H9 (cell line): ENCODE measurements at regions not wholly inside any gene's neighbourhood (a gene's known extent, or its start where the extent isn't known, plus 50 kb on each side); places are given as distances from the start of the nearest gene placed in this dataset.

Experiments used
- DNase-seq: peaks from one replicate; pipeline ENCODE4 v3.0.0-alpha.2; 2017
- H2AFZ ChIP-seq: one replicate; pipeline ENCODE4 v1.6.1; 2013; ENCODE audit warnings: mild to moderate bottlenecking, low read length, control low read depth, moderate library complexity
- H2AK5ac ChIP-seq: 2 replicates; pipeline ENCODE4 v1.6.1; 2013; ENCODE audit warnings: low read length, control low read depth, mixed read lengths; ENCODE audit not compliant: insufficient read length
- H2BK120ac ChIP-seq: one replicate; pipeline ENCODE4 v1.6.1; 2013; ENCODE audit warnings: low read depth, mild to moderate bottlenecking, low read length, control low read depth, inconsistent platforms; ENCODE audit not compliant: poor library complexity, severe bottlenecking
- H2BK12ac ChIP-seq: 2 replicates; pipeline ENCODE4 v1.6.1; 2013; ENCODE audit warnings: low read length, control low read depth, mixed read lengths, low read depth; ENCODE audit not compliant: insufficient read length
- H2BK15ac ChIP-seq: 2 replicates; pipeline ENCODE4 v1.6.1; 2013; ENCODE audit warnings: low read depth, low read length, control low read depth
- H2BK20ac ChIP-seq: one replicate; pipeline ENCODE4 v1.6.1; 2013; ENCODE audit warnings: low read depth, mild to moderate bottlenecking, low read length, control low read depth, inconsistent platforms; ENCODE audit not compliant: poor library complexity, severe bottlenecking
- H2BK5ac ChIP-seq: 2 replicates; pipeline ENCODE4 v1.6.1; 2013; ENCODE audit warnings: low read length, control low read depth, mixed read lengths; ENCODE audit not compliant: insufficient read length
- H3K14ac ChIP-seq: 2 replicates; pipeline ENCODE4 v1.6.1; 2013; ENCODE audit warnings: low read length, control low read depth; ENCODE audit not compliant: insufficient read depth
- H3K18ac ChIP-seq: 2 replicates; pipeline ENCODE4 v1.6.1; 2013; ENCODE audit warnings: low read depth, mild to moderate bottlenecking, mixed read lengths, low read length, control low read depth; ENCODE audit not compliant: insufficient read length
- H3K23ac ChIP-seq: 2 replicates; pipeline ENCODE4 v1.6.1; 2013; ENCODE audit warnings: low read length, control low read depth, mixed read lengths, low read depth; ENCODE audit not compliant: insufficient read length
- H3K23me2 ChIP-seq: 2 replicates; pipeline ENCODE4 v1.6.1; 2013; ENCODE audit warnings: low read depth, mild to moderate bottlenecking, mixed read lengths, low read length, control low read depth; ENCODE audit not compliant: insufficient read length, poor library complexity, severe bottlenecking
- H3K27ac ChIP-seq: 2 replicates; pipeline ENCODE4 v1.5.1; 2013; ENCODE audit warnings: low read length, control low read depth, mixed read lengths, low read depth; ENCODE audit not compliant: insufficient read length
- H3K27me3 ChIP-seq: 2 replicates; pipeline ENCODE4 v1.6.1; 2013; ENCODE audit warnings: low read length, control low read depth, inconsistent platforms; ENCODE audit not compliant: insufficient read depth
- H3K4ac ChIP-seq: 2 replicates; pipeline ENCODE4 v1.6.1; 2013; ENCODE audit warnings: low read depth, mild to moderate bottlenecking, control low read depth, inconsistent platforms, low read length, moderate library complexity
- H3K4me1 ChIP-seq: 2 replicates; pipeline ENCODE4 v1.6.1; 2013; ENCODE audit warnings: low read length, control low read depth, inconsistent platforms; ENCODE audit not compliant: insufficient read depth
- H3K4me2 ChIP-seq: 2 replicates; pipeline ENCODE4 v1.6.1; 2013; ENCODE audit warnings: low read length, control low read depth, mixed read lengths; ENCODE audit not compliant: insufficient read length, insufficient read depth
- H3K56ac ChIP-seq: 2 replicates; pipeline ENCODE4 v1.6.1; 2013; ENCODE audit warnings: low read depth, mild to moderate bottlenecking, mixed read lengths, low read length, control low read depth; ENCODE audit not compliant: insufficient read length
- H3K79me1 ChIP-seq: 2 replicates; pipeline ENCODE4 v1.6.1; 2013; ENCODE audit warnings: low read depth, mild to moderate bottlenecking, moderate library complexity, low read length, control low read depth, inconsistent platforms; ENCODE audit not compliant: insufficient read depth, poor library complexity, severe bottlenecking
- H3K79me2 ChIP-seq: 2 replicates; pipeline ENCODE4 v1.6.1; 2013; ENCODE audit warnings: low read length, control low read depth, inconsistent platforms; ENCODE audit not compliant: insufficient read depth
- H3K9ac ChIP-seq: 2 replicates; pipeline ENCODE4 v1.6.1; 2013; ENCODE audit warnings: low read length, control low read depth, mixed read lengths; ENCODE audit not compliant: insufficient read length; ENCODE audit errors: extremely low read depth
- H3K9me3 ChIP-seq: one replicate; pipeline ENCODE4 v1.6.1; 2013; ENCODE audit warnings: low read depth, low read length, inconsistent platforms; ENCODE audit not compliant: control insufficient read depth
- H3T11ph ChIP-seq: one replicate; pipeline ENCODE4 v1.6.1; 2013; ENCODE audit warnings: mild to moderate bottlenecking, low read length, control low read depth, inconsistent platforms
- H4K20me1 ChIP-seq: one replicate; pipeline ENCODE4 v1.6.1; 2013; ENCODE audit not compliant: control insufficient read depth, insufficient read length, insufficient read depth
- H4K5ac ChIP-seq: 2 replicates; pipeline ENCODE4 v1.6.1; 2013; ENCODE audit warnings: low read depth, mild to moderate bottlenecking, mixed read lengths, low read length, control low read depth; ENCODE audit not compliant: insufficient read length
- H4K8ac ChIP-seq: replicated peaks from 2 replicates; pipeline ENCODE4 v1.6.1; 2013; ENCODE audit warnings: low read length, control low read depth, mixed read lengths, low read depth; ENCODE audit not compliant: insufficient read length
- H4K91ac ChIP-seq: 2 replicates; pipeline ENCODE4 v1.6.1; 2013; ENCODE audit warnings: low read depth, mild to moderate bottlenecking, moderate library complexity, mixed read lengths, low read length, control low read depth; ENCODE audit not compliant: insufficient read length
- H3K27ac Mint-ChIP-seq, 3 experiments: 2 replicates in 2 of 3; 3 replicates in 1 of 3; pipeline ENCODE4 v1.8.0; 2020 to 2021; ENCODE audit warnings: mixed read lengths in 3 of 3, mild to moderate bottlenecking in 1 of 3, moderate library complexity in 1 of 3
- H3K27me3 Mint-ChIP-seq: 2 replicates; pipeline ENCODE4 v1.8.0; 2021; ENCODE audit warnings: low read depth, mild to moderate bottlenecking, moderate library complexity, mixed read lengths
- H3K36me3 Mint-ChIP-seq, 3 experiments: 2 replicates in 2 of 3; 3 replicates in 1 of 3; pipeline ENCODE4 v1.8.0; 2020 to 2021; ENCODE audit warnings: low read depth in 3 of 3, mixed read lengths in 3 of 3; ENCODE audit not compliant: insufficient read depth in 1 of 3
- H3K4me1 Mint-ChIP-seq, 2 experiments: 2 replicates each; pipeline ENCODE4 v1.8.0; 2020; ENCODE audit warnings: mixed read lengths in 2 of 2
- H3K4me3 Mint-ChIP-seq, 2 experiments: 2 replicates in 1 of 2; 3 replicates in 1 of 2; pipeline ENCODE4 v1.8.0; 2020 to 2021; ENCODE audit warnings: mild to moderate bottlenecking in 2 of 2, mixed read lengths in 2 of 2, moderate library complexity in 1 of 2
- H3K9me3 Mint-ChIP-seq, 2 experiments: 2 replicates in 1 of 2; 3 replicates in 1 of 2; pipeline ENCODE4 v1.8.0; 2020; ENCODE audit warnings: mild to moderate bottlenecking in 2 of 2, mixed read lengths in 2 of 2, moderate library complexity in 1 of 2
- WGBS: extraction: QIAGEN DNeasy Blood & Tissue Kit; methylation state at CpG from one replicate; pipeline ENCODE4 v1.1.7; 2013; ENCODE audit warnings: missing lambda C conversion rate, low lambda C conversion rate, mixed read lengths; ENCODE audit not compliant: insufficient read length; ENCODE audit errors: extremely low coverage; 5-methylcytosine and 5-hydroxymethylcytosine counted together
- TF ChIP-seq, protein P1 (sequence below): fragments of 200-600 bp; sonication (generic); conservative IDR thresholded peaks from 3 replicates; pipeline ENCODE4 v1.8.0; 2021; ENCODE audit warnings: antibody characterized with exemption, mild to moderate bottlenecking

DNA sequence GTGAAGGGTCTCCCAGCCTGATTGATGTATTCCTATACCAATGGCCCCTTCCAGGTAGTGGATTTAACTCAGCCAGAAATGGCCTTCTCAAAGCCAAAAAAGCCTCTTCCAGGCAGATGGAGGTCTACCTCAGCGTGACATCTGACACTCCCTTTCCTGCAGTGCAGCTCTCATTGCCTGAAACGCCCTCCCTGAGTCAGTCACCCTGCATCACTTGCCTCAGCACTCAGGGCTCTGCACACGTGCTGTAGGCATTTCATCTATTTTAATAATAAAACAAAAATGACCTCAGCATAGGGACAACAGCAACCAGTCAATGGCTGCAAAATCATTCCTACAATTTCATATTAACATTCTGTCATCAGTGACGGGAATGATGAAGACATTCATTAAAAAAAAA, 64.4 kb upstream of the GJA5 start:
- no peaks in the 10 kb centered on the region for H3K79me2 ChIP-seq
- no CpG with 5 or more reads among the region's 4 CpGs for WGBS

More for the DNA sequence above, 64.4 kb upstream of the GJA5 start:
- Mint-ChIP-seq H3K27me3 (peaks cover 2% of the 10 kb centered on the region; the same call in 1 of the 2 replicates), H3K4me3 (no peak overlapping the region), H3K36me3 (peaks cover 2 to 9% (median 8%) of the 10 kb centered on the region in 3 experiments; a peak in 4 of 7 replicates), H3K9me3 (peaks cover 3 to 14% of the 10 kb centered on the region in 2 experiments; a peak in 4 of 5 replicates), H3K27ac (no peak overlapping the region), H3K4me1 (0 out of 4 replicates have a peak, but pooled peaks cover 0 to 4% of the 10 kb centered on the region in 2 experiments)
- Histone ChIP-seq H3K4me1 (0 out of 2 replicates have a peak, but pooled peaks cover 2% of the 10 kb centered on the region), H3K79me1 (no peaks in the 10 kb centered on the region), H3K23me2 (no peaks in the 10 kb centered on the region), H3K9me3 (no peaks in the 10 kb centered on the region), H3K27ac (no peak overlapping the region), H3K9ac (no peak overlapping the region), H2AFZ (no peak overlapping the region), H2BK12ac (no peak overlapping the region), H4K91ac (no peak overlapping the region), H3K4me2 (no peak overlapping the region), H3K23ac (no peak overlapping the region), H2BK20ac (no peak overlapping the region), H2BK5ac (no peak overlapping the region), H2BK120ac (no peak overlapping the region), H3K14ac (no peak overlapping the region), H3K18ac (no peak overlapping the region), H4K20me1 (no peaks in the 10 kb centered on the region), H3T11ph (no peak overlapping the region), H2AK5ac (no peak overlapping the region), H3K27me3 (peaks cover 1% of the 10 kb centered on the region; the same call in 1 of the 2 replicates), H3K56ac (no peak overlapping the region), H4K8ac (no peak overlapping the region), H4K5ac (no peak overlapping the region), H3K4ac (no peak overlapping the region), H2BK15ac (no peak overlapping the region)
- TF ChIP-seq, protein P1, sequence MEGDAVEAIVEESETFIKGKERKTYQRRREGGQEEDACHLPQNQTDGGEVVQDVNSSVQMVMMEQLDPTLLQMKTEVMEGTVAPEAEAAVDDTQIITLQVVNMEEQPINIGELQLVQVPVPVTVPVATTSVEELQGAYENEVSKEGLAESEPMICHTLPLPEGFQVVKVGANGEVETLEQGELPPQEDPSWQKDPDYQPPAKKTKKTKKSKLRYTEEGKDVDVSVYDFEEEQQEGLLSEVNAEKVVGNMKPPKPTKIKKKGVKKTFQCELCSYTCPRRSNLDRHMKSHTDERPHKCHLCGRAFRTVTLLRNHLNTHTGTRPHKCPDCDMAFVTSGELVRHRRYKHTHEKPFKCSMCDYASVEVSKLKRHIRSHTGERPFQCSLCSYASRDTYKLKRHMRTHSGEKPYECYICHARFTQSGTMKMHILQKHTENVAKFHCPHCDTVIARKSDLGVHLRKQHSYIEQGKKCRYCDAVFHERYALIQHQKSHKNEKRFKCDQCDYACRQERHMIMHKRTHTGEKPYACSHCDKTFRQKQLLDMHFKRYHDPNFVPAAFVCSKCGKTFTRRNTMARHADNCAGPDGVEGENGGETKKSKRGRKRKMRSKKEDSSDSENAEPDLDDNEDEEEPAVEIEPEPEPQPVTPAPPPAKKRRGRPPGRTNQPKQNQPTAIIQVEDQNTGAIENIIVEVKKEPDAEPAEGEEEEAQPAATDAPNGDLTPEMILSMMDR = no peak
- DNase-seq = no peak
